BJ (cell line): ENCODE measurements at regions not wholly inside any gene's neighbourhood (a gene's known extent, or its start where the extent isn't known, plus 50 kb on each side); places are given as distances from the start of the nearest gene placed in this dataset.

Experiments used
- CTCF ChIA-PET: fragments of 350-600 bp; formaldehyde crosslinking; extraction: SDS; loops from one replicate; lab custom pipeline; 2021; ENCODE audit warnings: antibody characterized with exemption, inconsistent platforms; lab: Yijun Ruan, JAX
- POLR2A ChIA-PET: fragments of 300-600 bp; sonication (Branson Sonifier 250); formaldehyde crosslinking; extraction: SDS; loops from one replicate; lab custom pipeline; 2021; ENCODE audit warnings: antibody characterized with exemption; lab: Charles Lee
- DNase-seq: peaks from one replicate; pipeline ENCODE4 v3.0.0-alpha.2; 2011; ENCODE audit warnings: low read depth
- H3K27me3 ChIP-seq: 2 replicates; pipeline ENCODE4 v1.6.0; 2011; ENCODE audit warnings: low read length; ENCODE audit not compliant: control insufficient read depth, insufficient read depth
- H3K36me3 ChIP-seq: 2 replicates; pipeline ENCODE4 v1.5.1; 2011; ENCODE audit warnings: low read length; ENCODE audit not compliant: control insufficient read depth, insufficient read depth
- H3K4me3 ChIP-seq: 2 replicates; pipeline ENCODE4 v1.5.1; 2011; ENCODE audit warnings: low read depth, mild to moderate bottlenecking, control low read depth, low read length
- TF ChIP-seq, protein P1 (sequence below): IDR thresholded peaks from 2 replicates; pipeline ENCODE4 v1.5.1; 2011; ENCODE audit warnings: low read depth, mild to moderate bottlenecking, control low read depth, inconsistent platforms, low read length, moderate library complexity; ENCODE audit not compliant: insufficient read depth

DNA sequence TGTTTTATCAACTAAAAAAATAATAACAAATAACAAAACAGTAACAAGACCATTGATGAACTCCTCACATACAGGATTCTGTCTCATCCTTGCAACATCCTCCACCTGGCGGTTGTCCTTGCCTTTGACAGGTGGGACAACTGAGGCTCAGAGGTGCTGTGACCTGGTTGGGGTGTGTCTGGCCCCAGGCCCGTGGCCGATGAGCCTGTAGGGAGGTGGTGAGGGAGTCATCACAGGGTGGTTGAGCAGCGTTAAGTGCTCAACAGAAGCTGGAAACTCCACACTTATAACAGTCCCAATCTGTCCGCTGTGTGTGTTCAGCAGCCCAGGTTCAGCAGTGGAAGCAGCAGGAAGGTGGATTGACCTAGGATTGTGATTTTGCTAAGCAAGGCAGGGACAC, 131.6 kb upstream of the RAB12 start:
- ChIA-PET CTCF (interaction anchor here (1.4 to 2.1 kb wide), 3 partner anchors 9 to 508 kb away, joined by 3 to 34 read pairs (median 11); no protein-coding TSS in a partner anchor), POLR2A (no interaction called here)
- no peak for DNase-seq

DNA sequence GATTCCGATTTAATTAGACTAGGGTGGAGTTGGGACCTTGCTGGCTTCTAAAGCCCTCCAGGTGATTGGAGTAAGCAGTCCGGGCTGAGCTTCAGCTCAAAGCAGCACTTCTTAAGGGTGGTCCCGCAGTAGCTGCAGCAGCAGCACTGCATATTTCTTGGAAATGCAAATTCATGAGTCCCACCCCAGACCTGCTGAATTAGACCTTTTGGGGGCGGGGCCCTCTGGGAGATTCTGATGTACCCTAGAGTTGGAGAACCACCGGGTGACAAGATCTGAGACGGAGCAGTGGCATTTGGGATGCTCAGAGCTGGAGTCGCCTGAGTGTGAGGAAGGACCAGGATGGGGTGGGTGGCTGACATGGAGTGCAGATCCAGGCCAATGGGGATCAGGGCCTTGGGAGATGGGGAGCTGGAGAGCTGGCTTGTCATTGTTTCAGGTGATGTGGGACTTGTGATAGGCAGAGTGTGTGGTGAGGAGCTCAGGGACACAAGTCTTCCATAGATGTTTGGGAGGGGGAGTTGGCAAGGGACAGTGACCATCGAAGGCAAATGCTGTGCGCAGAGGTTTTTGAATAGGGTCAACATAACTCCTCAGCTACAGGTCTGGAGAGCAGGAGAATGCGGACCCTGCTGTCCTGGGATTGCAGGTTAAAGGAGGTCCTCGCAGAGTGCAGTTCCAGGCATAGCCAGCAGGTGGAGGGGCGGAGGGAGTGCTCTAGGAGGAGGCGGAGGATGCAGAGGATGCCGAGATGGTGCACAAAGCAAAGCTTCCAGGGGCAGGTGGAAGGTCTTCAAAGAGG, 130.9 kb upstream of the RAB12 start:
- ChIA-PET CTCF (interaction anchor here (0.6 to 4.8 kb wide), 18 partner anchors 9 to 1260 kb away, joined by 3 to 34 read pairs (median 3); no protein-coding TSS in a partner anchor), POLR2A (no interaction called here)
- no peak for DNase-seq
- TF ChIP-seq, protein P1, sequence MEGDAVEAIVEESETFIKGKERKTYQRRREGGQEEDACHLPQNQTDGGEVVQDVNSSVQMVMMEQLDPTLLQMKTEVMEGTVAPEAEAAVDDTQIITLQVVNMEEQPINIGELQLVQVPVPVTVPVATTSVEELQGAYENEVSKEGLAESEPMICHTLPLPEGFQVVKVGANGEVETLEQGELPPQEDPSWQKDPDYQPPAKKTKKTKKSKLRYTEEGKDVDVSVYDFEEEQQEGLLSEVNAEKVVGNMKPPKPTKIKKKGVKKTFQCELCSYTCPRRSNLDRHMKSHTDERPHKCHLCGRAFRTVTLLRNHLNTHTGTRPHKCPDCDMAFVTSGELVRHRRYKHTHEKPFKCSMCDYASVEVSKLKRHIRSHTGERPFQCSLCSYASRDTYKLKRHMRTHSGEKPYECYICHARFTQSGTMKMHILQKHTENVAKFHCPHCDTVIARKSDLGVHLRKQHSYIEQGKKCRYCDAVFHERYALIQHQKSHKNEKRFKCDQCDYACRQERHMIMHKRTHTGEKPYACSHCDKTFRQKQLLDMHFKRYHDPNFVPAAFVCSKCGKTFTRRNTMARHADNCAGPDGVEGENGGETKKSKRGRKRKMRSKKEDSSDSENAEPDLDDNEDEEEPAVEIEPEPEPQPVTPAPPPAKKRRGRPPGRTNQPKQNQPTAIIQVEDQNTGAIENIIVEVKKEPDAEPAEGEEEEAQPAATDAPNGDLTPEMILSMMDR = peak; percentile 94
- Histone ChIP-seq H3K27me3 (peaks cover 9% of the 10 kb centered on the region), H3K4me3 (no peak overlapping the region), H3K36me3 (no peaks in the 10 kb centered on the region)

More for the DNA sequence above, 131.6 kb upstream of the RAB12 start:
- TF ChIP-seq, protein P1 = no peak
- H3K36me3 ChIP-seq = no peaks in the 10 kb centered on the region
- H3K4me3 ChIP-seq = no peak overlapping the region
- peaks cover 9% of the 10 kb centered on the region for H3K27me3 ChIP-seq

DNA sequence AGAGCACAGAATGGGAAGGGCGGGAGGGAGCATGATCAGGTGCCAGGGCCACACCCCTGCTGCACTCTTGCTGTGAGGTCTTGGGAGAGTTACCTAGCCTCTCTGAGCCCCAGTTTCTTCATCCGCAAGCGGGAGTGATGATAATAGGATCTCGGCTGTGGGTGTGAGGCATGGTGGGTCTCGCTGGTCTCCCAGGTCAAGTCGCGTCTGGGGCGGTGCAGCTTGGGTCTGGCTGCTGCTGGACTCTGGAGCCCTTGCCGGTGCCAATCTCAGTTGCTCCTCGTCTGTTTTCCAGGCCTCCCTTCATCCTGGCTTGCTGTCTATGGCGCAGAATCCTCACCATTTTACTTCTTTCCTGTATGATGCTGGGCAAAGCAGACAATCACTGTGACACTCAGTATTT, 130.3 kb upstream of the RAB12 start:
- H3K27me3 ChIP-seq = peaks cover 9% of the 10 kb centered on the region
- ChIA-PET POLR2A (no interaction called here), CTCF (interaction anchor here (0.8 to 4.8 kb wide), 16 partner anchors 8 to 1261 kb away, joined by 3 to 34 read pairs (median 3); no protein-coding TSS in a partner anchor)
- TF ChIP-seq, protein P1 = no peak
- H3K4me3 ChIP-seq = no peak overlapping the region
- no peak for DNase-seq
- no peaks in the 10 kb centered on the region for H3K36me3 ChIP-seq

DNA sequence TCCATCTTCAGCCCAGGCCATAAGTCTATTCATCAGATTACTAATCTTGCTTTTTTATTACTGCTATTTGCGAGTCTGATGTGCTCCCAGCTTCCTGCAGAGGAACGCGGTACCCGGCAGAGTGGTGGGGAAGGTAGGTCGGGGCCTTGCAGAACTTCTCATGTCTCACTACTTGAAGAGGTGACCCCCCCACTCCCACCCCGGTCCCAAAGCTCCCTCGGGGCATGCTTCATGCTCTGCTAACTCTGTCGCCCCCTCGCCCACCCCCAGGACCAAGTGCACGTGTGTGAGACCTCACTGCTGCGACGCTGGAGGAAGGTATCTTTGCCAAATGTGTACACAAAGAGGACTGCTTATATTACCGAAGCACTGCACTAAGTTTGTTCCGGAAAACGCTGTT, 129.4 kb upstream of the RAB12 start:
- Histone ChIP-seq H3K27me3 (peaks cover 9% of the 10 kb centered on the region), H3K4me3 (no peak overlapping the region), H3K36me3 (no peaks in the 10 kb centered on the region)
- CTCF ChIA-PET = interaction anchor here (0.5 to 4.8 kb wide), 14 partner anchors 11 to 1259 kb away, joined by 3 to 28 read pairs (median 5); no protein-coding TSS in a partner anchor
- POLR2A ChIA-PET = no interaction called here
- TF ChIP-seq, protein P1 = no peak
- DNase-seq = no peak

DNA sequence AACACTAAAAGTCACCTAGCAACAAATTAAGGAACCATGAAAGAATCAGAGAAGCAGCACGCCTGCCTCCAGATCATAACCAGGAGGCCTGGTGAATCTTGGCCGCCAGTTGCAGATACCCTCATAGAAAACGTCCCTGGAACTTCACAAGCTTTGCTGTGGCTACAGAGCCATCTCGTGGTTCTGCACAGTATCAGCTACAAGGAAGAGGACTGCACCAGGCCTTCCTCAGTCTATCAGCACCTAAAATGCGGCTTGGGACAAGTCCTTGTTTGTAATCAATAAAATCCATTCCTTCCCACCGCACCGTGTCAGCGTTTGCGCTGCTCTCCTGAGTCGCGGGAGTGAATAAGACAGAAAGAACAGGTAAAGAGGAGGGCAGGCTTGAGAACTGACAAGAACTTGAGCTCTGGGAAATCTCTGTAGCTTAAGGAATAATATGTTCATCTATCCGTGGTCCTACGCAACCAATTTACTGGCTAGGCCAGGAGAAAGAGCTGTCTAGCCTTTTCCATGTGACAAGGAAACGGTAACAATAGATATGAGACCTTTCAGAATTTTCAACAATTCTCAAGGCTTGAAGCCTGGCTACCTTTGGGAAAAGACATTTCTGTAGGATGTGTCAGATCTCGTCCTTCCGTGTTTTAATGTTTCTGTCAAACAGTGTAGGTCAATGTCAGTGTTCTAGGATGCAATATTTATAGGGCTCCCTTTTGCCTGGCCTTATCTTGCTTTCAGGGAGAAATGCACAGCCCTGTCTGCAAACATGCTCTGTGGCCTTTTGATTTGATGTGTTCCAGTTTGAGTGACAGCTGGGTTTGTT, 128.5 kb upstream of the RAB12 start:
- POLR2A ChIA-PET = no interaction called here
- Histone ChIP-seq H3K4me3 (no peak overlapping the region), H3K36me3 (no peaks in the 10 kb centered on the region), H3K27me3 (peaks cover 9% of the 10 kb centered on the region)
- TF ChIP-seq, protein P1 = peak; percentile 72
- no peak for DNase-seq
- CTCF ChIA-PET = interaction anchor here (0.5 to 4.8 kb wide), 21 partner anchors 8 to 1260 kb away, joined by 3 to 28 read pairs (median 3); partner anchors contain the start of gene PTPRM
